HG03064 (cell line): ENCODE measurements at regions not wholly inside any gene's neighbourhood (a gene's known extent, or its start where the extent isn't known, plus 50 kb on each side); places are given as distances from the start of the nearest gene placed in this dataset.
"Not testable (repeated sequence)": the region's sequence is repeated elsewhere in the genome, so short reads cannot be mapped to it uniquely, and the experiment has no call there.

ENCODE experiments used
- ATAC-seq: cut with Tn5 transposase; IDR thresholded peaks from one replicate; pipeline ENCODE4 v1.9.1; 2021; ENCODE audit warnings: low read depth; ENCODE audit not compliant: unreplicated experiment

DNA sequence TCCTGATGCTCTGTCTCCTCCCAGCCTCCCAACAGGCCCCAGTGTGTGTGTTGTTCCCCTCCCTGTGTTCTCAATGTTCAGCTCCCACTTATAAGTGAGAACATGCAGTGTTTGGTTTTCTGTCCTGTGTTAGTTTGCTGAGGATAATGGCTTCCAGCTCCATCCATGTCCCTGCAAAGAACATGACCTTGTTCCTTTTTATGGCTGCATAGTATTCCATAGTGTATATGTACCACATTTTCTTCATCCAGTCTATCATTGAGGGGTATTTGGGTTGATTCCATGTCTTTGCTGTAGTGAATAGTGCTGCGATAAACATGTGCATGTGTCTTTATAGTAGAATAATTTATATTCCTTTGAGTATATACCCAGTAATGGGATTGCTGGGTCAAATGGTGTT lies 150.4 kb downstream of the KLF6 start:
- ATAC-seq, result not testable (repeated sequence)

DNA sequence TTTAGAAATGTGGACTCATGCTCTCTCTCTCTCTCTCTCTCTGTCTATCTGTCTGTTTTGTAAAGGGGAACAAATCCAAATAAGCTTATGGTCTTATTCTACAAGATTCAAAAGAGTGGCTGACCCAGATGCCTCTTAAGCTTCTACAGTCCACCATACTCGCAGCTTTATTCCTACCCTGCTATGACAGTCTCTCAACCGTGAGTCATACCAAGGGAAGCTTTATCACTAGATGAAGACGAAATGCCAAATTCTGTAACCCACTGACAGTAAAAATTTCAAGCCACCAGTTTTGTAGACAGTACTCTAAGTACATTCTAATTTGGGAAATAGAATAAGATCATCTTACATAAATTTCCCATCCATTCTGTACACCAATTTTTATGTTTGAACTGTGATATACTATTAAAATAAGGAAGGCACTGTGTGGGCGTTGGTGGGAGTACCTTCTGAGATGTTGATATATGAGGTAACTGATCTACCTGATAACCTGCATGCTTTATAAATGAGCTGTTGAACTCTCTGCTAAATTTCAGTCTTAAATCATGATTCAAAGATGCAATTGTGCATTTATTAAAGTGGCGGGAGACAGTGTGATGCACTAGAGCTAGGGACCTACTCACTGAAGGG lies 153.2 kb downstream of the KLF6 start:
- ATAC-seq, result no peak

- ATAC-seq, result no peak
These were observed 153.7 kb downstream of the KLF6 start for GRCh38 chr10:3631291-3631690.

DNA sequence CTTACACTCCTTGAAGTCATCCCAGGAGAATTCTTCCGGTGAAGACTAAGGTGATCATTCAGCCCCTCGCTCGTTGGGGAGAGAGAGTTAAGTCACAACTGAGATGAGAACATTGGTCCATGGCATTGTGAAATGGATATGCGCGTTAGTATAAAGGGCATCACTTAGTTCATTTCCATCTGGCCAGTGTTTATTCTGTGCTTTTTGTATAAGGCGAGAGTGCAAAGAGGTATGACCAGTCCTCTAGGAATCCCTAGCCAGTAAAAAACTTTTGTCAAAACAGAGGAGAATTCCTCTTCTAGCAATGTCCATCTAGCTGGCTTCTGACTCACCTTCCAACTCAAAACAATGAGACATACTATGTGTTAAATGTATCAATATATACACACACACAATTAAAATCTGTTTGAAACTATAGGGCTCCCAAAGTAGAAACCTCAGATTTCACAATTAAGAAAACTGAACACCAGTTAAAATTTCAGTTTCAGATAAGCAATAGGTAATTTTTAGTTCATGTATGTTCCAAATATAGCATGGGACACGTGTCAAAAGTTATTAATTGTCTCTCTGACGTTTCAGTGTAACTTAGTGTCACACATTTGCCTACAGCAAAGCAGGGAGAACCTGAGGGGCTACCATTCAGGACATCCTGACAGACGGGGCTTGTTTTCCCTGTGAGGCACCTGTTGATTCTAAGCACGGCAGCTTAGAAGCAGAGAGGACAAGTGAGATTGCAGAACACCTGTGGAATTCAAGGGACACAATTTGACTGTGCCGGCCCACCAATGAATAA lies 158.9 kb downstream of the KLF6 start:
- ATAC-seq, result peak; percentile 74

DNA sequence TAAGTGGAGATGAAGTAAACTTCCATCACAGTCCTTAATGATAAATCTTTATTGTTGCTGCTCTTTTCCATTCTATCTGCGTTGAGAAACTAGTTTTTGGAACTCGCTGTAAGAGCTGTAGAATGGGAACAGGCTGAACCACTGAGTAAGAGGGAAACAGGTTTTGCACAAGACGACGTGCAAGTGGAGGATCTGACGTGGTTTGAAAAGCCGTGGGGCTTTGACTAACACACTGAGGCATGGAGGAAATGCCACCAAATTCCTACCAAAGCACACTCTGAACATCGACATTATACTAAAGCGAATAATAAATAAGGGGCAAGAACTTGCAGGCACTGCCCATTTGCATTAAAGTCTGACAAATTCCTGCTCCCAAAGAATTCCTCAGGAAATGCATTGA lies 160.6 kb downstream of the KLF6 start:
- no peak for ATAC-seq

GRCh38 chr10:3623746-3624145 lies 161.3 kb downstream of the KLF6 start:
- peak; percentile 41 for ATAC-seq

GRCh38 chr10:3622845-3623621 lies 162.0 kb downstream of the KLF6 start:
- no peak for ATAC-seq

DNA sequence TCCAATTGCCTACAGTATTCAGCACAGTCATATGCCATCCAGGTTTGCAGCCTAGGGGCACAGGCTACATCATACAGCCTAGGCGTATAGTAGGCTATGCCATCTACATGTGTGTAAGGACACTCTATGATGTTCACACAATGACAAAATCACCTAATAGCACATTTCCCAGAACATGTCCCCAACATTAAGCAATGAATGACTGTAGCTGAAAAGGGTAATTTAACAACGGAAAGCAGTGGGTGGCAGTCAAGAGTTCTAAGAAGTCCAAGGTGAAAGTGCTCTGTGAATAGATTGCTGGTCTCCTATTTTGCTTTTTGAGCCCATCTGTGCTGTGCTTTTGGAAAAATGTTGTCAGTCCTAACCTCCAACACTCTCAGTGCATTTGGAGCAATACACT lies 162.6 kb downstream of the KLF6 start:
- no peak for ATAC-seq

DNA sequence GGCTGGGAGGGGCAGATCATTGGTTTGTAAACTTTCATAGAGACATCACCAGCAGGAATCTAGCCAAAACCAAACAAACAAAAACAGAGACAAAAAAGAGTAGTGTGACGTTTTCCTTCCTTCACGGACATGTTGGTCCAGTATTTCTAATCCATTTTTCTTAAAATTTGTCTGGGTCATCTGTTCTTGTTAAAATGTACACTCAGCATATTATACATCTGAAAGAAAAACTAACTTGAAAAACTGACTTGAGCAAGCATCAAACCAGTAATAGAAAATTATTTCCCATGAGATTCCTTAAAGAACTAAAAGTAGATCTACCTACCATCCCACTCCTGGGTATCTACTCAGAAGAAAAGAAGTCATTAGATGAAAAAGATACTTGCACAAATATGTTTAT lies 164.2 kb downstream of the KLF6 start:
- no peak for ATAC-seq

- no peak for ATAC-seq
These were observed 165.8 kb downstream of the KLF6 start for GRCh38 chr10:3619241-3619640.

DNA sequence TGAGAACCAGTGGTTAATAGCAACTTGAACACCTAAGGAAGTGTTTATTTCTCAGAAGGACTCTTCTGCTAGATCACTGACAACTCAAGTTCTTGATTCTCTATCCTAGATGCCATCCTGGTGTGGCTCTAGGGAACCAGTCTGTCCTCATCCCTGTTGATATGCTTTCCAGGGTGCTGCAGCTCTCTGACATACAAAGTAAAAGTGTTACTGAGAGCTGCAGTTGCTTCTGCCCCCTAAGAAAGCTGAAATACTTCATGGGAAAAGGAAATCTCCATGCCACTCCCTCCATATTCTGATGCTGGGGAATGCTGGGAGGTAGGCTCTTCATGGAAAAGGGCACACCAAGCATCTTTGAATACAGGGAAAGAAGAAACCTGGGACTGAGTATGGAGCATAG lies 168.1 kb downstream of the KLF6 start:
- ATAC-seq, result no peak

- ATAC-seq, result no peak
These were observed 171.7 kb downstream of the KLF6 start for GRCh38 chr10:3613318-3613717.

GRCh38 chr10:3612183-3613001 lies 172.6 kb downstream of the KLF6 start:
- ATAC-seq, result no peak

- ATAC-seq, result no peak
These were observed 178.7 kb downstream of the KLF6 start for GRCh38 chr10:3606309-3606708.

DNA sequence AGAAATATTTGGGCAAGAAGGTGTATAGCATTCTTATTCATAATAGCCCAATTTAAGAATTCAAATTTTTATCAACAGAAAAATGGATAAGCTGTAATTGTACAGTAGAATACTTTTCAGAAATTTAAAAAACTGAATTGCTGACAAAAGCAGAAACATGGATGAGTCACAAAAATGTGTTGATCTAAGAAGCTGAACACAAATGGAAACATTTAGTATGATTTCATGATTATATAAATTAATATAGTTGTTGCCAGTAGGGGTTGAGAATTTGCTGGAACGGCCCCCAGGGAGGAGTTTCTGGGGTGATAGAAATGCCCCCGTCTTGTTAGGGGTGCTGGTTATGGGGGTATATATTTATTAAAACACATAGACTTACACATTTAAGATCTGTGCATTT lies 179.1 kb downstream of the KLF6 start:
- no peak for ATAC-seq

DNA sequence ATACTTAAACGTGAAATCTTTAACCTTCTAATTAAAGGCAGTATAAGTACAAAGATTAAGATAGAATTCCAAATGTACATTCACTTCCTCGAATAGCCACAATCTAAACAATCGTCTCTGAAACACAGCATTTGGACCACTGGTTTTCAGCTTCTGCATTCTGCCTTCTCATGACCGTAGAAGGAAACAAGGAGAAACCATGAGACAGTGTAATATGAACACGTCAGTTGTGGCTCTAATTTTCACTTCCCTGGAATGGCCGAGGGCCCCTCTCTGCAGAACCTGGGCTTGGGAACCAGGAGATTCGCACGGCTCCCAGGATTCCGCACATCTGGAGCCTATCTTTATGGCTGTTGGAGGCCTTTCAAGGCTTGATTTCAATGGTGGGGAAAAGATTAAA lies 189.3 kb downstream of the KLF6 start:
- ATAC-seq, result no peak

GRCh38 chr10:3593611-3594010 lies 191.4 kb downstream of the KLF6 start:
- no peak for ATAC-seq

DNA sequence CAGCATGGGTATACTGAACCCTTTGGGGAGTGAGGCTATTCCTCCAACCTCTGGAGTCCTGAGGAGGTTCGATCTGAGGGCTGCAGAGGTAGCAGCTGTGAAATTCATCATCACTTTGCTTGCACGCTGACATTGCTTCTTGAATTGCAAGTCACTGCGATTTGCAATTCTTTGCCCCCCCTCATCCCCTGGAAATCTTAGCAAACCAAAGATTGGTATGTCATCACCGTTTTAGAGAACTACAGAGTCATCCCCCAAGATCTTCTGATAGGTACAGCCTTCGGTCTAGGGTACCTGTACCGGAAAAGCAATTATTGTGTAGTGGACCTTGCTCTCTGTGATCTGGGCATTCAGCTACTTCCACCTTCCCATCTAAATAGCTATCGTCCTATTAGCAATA lies 192.6 kb downstream of the KLF6 start:
- ATAC-seq, result no peak

DNA sequence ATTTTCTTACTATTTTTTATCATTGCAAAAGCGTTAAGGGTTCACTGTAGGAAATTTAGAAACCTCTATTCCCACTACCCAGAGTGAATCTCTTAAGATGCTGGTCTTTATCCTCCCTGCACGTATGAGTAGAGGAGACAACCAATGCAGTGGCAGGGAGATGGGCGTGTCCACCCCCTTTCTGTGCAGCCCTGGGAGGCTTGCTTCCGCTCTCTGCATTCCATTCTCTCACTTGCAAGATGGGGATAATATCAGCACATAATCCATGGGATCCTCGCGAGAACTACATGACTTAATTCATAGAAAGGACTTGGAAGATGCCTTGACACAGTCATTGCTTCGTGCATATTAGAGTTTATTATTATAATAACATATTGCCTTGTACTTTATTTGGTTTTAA lies 196.2 kb downstream of the KLF6 start:
- ATAC-seq, result no peak

GRCh38 chr10:3588346-3588745 lies 196.7 kb downstream of the KLF6 start:
- no peak for ATAC-seq
